ENCODE measurements at regions not wholly inside any gene's neighbourhood (a gene's known extent, or its start where the extent isn't known, plus 50 kb on each side); places are given as distances from the start of the nearest gene placed in this dataset.

GRCh38 chr13:99870541-99870940 is 101.0 kb downstream of the ZIC5 start:
- Histone ChIP-seq H3F3A (ENCODE audit: control insufficient read depth, insufficient read depth) (no peaks in the 10 kb centered on the region), H3K27ac (ENCODE audit: low read depth, low read length) (peak overlapping the region; percentile 50), H3K9me3 (ENCODE audit: control insufficient read depth, insufficient read depth, low read length) (no peaks in the 10 kb centered on the region), H3K27me3 (ENCODE audit: control insufficient read depth, low read length) (no peaks in the 10 kb centered on the region), H3K9me2 (replicated peaks; ENCODE audit: control insufficient read depth, low read length) (no peaks in the 10 kb centered on the region), H3K36me3 (ENCODE audit: control insufficient read depth, low read length) (no peaks in the 10 kb centered on the region), H3K79me2 (ENCODE audit: control insufficient read depth, low read length) (no peaks in the 10 kb centered on the region), H4K20me1 (ENCODE audit: control insufficient read depth, insufficient read depth, low read depth, low read length) (no peaks in the 10 kb centered on the region), H3K4me1 (ENCODE audit: control insufficient read depth, low read length) (peaks cover 52% of the 10 kb centered on the region), H3K4me3 (ENCODE audit: low read length) (peak overlapping the region; percentile 57), H3K4me2 (ENCODE audit: low read length) (peak overlapping the region; percentile 74)
- TF ChIP-seq, protein P1, sequence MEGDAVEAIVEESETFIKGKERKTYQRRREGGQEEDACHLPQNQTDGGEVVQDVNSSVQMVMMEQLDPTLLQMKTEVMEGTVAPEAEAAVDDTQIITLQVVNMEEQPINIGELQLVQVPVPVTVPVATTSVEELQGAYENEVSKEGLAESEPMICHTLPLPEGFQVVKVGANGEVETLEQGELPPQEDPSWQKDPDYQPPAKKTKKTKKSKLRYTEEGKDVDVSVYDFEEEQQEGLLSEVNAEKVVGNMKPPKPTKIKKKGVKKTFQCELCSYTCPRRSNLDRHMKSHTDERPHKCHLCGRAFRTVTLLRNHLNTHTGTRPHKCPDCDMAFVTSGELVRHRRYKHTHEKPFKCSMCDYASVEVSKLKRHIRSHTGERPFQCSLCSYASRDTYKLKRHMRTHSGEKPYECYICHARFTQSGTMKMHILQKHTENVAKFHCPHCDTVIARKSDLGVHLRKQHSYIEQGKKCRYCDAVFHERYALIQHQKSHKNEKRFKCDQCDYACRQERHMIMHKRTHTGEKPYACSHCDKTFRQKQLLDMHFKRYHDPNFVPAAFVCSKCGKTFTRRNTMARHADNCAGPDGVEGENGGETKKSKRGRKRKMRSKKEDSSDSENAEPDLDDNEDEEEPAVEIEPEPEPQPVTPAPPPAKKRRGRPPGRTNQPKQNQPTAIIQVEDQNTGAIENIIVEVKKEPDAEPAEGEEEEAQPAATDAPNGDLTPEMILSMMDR (IDR thresholded peaks at IDR 0.05; ENCODE audit: low read depth, low read length, poor library complexity, severe bottlenecking): no peak
- TF ChIP-seq EZH2phosphoT487 (IDR thresholded peaks at IDR 0.05; ENCODE audit: borderline replicate concordance, low read length): no peak

DNA sequence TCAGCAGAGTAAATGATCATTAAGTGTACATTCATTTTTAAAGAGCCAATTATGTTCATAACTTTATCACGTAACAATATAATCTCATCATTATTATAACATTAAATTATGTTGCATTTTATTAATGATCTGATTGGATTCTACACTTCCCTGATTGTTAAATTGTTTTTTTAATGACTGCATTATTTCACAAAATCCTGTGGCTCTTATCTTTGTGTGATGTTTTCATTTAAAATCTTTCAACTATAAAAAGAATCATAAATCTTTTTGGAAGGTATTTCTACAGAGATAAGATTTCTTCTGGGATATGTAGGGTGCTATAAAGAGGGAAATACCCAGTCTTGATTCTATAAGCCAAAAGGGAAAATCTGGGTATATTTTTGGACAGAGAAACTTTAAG is 101.7 kb downstream of the ZIC5 start:
- no peaks in the 10 kb centered on the region for H3K36me3 ChIP-seq (ENCODE audit: control insufficient read depth, low read length)
- H3K79me2 ChIP-seq (ENCODE audit: control insufficient read depth, low read length): no peaks in the 10 kb centered on the region
- H3K27me3 ChIP-seq (ENCODE audit: control insufficient read depth, low read length): no peaks in the 10 kb centered on the region
- H3F3A ChIP-seq (ENCODE audit: control insufficient read depth, insufficient read depth): no peaks in the 10 kb centered on the region
- H3K9me2 ChIP-seq (replicated peaks; ENCODE audit: control insufficient read depth, low read length): no peaks in the 10 kb centered on the region
- H3K4me3 ChIP-seq (ENCODE audit: low read length): no peak overlapping the region
- H3K4me1 ChIP-seq (ENCODE audit: control insufficient read depth, low read length): peaks cover 45% of the 10 kb centered on the region
- no peak overlapping the region for H3K4me2 ChIP-seq (ENCODE audit: low read length)
- no peak overlapping the region for H3K27ac ChIP-seq (ENCODE audit: low read depth, low read length)
- no peaks in the 10 kb centered on the region for H3K9me3 ChIP-seq (ENCODE audit: control insufficient read depth, insufficient read depth, low read length)
- no peak for TF ChIP-seq EZH2phosphoT487 (IDR thresholded peaks at IDR 0.05; ENCODE audit: borderline replicate concordance, low read length)
- TF ChIP-seq, protein P1 (IDR thresholded peaks at IDR 0.05; ENCODE audit: low read depth, low read length, poor library complexity, severe bottlenecking): no peak
- no peaks in the 10 kb centered on the region for H4K20me1 ChIP-seq (ENCODE audit: control insufficient read depth, insufficient read depth, low read depth, low read length)

DNA sequence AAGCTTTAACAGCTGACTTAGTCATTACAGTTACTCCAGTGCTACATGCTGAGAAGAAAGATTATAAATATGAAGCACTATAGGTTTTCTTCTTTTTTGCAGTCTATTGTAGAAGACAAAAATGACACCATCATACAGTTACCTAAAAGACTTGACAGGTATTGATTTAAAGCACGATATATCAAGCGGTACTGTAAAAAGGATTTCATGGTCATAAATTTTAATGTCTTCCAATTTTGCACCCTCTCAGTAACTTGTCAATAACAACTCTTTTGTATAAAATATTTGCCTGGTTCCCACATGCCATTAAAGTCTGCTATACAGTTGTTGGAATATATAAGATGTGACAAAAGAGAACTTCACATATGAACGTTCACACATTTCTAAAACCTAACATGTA is 102.8 kb downstream of the ZIC5 start:
- no peak overlapping the region for H3K4me3 ChIP-seq (ENCODE audit: low read length)
- H3K79me2 ChIP-seq (ENCODE audit: control insufficient read depth, low read length): no peaks in the 10 kb centered on the region
- peaks cover 36% of the 10 kb centered on the region for H3K4me1 ChIP-seq (ENCODE audit: control insufficient read depth, low read length)
- H3K9me2 ChIP-seq (replicated peaks; ENCODE audit: control insufficient read depth, low read length): no peaks in the 10 kb centered on the region
- no peaks in the 10 kb centered on the region for H3K27me3 ChIP-seq (ENCODE audit: control insufficient read depth, low read length)
- H3K9me3 ChIP-seq (ENCODE audit: control insufficient read depth, insufficient read depth, low read length): no peaks in the 10 kb centered on the region
- no peaks in the 10 kb centered on the region for H3F3A ChIP-seq (ENCODE audit: control insufficient read depth, insufficient read depth)
- no peak overlapping the region for H3K27ac ChIP-seq (ENCODE audit: low read depth, low read length)
- no peaks in the 10 kb centered on the region for H3K36me3 ChIP-seq (ENCODE audit: control insufficient read depth, low read length)
- H3K4me2 ChIP-seq (ENCODE audit: low read length): no peak overlapping the region
- no peaks in the 10 kb centered on the region for H4K20me1 ChIP-seq (ENCODE audit: control insufficient read depth, insufficient read depth, low read depth, low read length)
- TF ChIP-seq, protein P1 (IDR thresholded peaks at IDR 0.05; ENCODE audit: low read depth, low read length, poor library complexity, severe bottlenecking): no peak
- TF ChIP-seq EZH2phosphoT487 (IDR thresholded peaks at IDR 0.05; ENCODE audit: borderline replicate concordance, low read length): no peak
